Dermis blood vessel endothelial cell (primary cell): ENCODE measurements at regions not wholly inside any gene's neighbourhood (a gene's known extent, or its start where the extent isn't known, plus 50 kb on each side); places are given as distances from the start of the nearest gene placed in this dataset.
"Not testable (repeated sequence)": the region's sequence is repeated elsewhere in the genome, so short reads cannot be mapped to it uniquely, and the experiment has no call there.

Source experiments
- DNase-seq: peaks from one replicate; pipeline ENCODE4 v3.0.0; 2010

DNA sequence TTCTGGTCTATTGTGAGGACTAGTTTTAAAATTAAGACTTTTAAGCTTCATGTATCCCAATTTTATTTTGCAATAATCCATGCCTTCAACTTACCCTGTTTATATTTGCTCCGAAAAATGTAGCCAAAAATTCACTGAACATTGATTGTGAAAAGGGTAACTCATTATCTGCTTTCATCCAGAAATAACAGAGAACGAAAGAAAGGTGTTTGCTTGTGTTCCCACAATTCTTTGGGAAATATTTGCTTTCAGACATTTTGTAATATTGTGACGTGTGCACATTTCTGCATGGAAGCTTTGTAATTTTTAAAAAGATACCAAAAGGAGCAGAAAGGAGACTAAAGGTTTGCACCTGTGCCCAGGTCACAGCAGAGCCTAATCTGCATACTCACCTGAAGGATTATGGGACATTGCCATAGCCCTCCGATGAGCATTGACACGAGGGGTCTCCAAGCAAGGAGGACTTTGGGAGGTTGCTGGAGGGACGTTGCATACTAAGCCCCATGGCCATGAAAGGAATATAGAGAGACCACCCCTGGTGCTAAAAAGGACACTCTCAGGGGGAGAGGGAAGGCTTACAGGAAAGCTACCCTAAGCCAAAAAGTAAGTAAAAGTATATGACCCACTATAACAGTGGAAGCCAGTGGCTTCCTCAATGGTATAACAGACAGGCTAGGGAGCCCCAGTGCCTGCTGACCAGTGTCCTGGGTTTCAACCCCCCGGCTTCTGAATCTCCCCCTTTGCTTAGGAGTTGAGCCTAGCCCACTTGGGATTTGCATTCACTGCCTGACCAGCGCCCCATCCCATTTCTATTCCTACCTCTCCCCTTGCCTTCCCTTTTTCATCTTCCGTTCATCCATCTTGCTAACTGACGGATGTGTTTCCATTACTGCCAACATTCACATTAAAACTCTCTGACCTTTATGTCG, 148.6 kb upstream of the ZC3H12A start:
- no peak for DNase-seq

DNA sequence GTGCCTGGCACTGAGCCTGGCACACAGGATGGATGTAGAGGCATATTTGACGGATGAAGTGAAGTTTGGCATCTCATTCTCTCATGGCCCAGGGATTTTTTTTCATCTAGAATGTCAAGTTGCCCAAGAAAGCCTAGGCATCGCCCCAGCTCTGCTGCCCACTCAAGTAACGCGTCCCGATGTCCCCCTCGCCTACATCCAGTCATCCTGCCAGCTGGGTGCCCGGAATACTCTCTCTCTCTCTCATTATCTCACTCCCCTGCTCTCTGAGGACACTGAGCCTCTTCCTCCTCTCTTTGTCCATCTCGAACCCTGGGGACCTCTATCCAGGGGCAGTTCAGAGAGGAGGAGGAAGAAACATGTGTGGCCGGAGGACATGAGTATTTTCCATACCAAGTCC, 142.3 kb upstream of the ZC3H12A start:
- no peak for DNase-seq

DNA sequence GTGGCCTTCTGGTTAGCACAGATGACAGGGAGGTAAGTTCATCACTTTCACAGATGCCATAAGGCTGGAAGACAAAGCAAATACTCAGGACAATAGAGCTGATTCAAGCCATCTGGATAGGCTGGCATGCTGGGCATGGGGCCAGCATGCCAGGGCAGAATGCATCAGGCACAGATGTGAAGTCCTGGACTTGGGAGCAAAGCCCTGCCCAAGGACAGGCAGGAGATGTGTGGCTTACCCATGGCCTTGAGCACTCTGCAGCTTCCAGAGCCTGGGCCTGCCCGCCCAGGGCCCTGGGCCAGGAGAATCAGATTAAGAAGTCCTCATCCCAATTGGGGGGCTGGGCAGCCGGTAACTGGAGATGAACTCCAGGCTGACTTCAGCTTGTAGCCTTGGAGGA, 135.7 kb upstream of the ZC3H12A start:
- no peak for DNase-seq

DNA sequence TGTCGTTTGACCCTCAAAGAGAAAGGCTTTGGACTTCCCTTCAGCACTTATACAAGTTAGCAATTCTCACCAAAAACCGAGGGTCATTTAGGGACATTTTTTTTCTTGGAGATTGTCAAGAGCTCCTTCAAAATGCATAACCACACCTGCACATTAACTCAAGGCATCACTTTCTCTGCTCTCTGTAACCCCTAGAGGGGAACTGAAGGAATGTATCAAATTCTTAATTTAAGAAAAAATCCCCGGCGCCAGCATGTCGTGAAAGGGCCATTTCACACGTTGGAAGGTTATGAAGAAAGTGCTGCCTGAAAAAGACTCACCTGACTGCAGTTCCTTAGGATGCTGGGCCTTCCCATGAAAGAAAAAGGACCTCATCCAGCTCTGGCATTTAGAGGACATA, 131.6 kb upstream of the ZC3H12A start:
- DNase-seq, result no peak

DNA sequence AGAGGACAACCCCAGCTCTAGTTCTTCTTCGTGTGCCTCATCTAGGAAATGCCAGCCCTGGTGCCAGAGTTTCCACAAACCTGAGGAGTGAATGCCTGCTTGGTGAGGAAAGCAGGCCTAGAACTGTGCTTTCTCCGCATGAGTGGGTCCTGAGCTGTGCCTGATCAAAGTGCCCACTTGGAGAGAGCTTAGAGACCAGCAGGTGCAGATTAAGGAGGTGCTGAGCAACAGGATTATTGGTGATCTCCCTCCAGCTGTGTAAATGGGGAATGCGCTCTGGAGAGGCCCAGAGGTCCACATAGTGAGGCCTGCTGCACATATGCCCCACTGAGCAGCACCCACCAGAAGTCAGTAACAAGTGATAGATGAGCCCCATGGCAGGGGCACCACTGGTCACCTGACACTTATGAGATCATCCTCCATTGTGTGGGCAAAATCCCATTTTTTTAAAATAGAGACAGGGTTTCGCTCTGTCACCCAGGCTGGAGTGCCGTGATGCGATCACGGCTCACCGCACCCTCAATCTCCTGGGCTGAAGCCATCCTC, 127.2 kb upstream of the ZC3H12A start:
- DNase-seq, result no peak

DNA sequence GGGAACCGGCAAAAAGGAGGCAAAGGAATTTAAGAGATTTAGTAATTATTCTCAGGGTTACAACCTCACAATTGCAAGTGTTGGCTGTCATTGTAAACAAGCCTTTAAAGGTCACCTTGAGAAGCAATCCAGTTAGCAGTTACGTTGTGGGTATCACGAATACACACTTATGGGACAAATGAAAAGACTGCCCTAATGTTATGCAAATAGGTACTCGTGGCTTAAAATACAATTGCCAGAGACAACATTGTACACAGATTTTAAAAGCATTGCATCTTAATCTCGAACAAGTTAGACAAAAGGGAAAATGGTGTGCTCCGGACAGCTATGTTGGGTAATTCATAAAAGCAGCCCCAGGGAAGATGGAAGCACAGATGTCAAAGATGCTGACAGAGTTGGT, 120.5 kb upstream of the ZC3H12A start:
- no peak for DNase-seq

DNA sequence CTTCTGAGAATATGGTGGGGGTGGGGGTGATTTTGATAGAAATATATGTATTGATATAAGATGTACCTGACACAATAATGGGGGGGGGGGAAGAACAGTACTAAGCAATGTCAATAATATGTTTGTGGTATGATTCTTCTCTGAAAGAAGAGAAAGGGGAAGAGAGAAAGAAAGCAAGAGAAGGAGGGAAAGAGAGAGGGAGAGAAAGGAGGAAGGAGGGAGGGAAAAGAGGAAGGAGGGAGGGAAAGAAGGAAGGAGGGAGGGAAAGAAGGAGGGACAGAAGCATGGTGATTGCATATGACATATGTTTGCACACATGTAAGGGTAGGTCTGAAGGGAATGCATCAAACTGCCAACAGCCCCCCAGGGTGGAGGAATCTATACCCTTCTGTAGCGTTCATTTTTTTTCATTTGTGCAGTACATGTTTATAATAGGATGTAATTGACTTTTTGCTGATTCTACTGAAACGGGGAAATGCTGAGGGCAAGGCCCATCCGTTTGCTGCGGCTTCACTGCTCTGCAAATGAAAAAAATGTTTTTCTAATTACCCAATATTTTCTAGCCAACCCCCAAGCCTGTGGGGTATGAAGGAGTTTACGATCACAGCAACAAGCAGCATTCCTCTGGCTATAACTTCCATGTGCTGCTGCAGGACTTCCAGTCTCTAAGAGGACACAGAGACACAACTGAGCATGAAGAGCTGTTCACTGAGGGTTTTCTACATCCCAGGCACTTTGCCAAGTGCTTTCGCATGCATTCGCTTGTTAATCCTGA, 119.3 kb upstream of the ZC3H12A start:
- no peak for DNase-seq

DNA sequence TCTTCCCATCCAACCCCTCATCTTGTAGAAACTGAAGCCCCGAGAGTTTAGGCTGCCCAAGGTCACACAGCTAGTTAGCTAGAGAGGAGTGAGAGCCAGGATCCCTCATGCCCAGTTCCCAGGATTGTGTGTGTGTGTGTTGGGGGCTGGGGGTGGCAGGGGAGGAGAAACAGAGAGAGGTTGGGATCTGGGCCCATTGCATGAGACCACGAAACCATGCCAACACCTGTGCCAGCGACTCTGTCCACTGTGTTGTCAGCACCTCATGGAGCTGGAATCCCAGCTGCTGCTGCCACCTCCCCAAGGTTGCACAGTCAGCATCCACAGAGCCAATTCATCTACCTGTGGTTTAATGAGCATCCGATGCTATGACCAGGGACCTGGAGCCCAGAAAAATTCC, 115.4 kb upstream of the ZC3H12A start:
- no peak for DNase-seq

DNA sequence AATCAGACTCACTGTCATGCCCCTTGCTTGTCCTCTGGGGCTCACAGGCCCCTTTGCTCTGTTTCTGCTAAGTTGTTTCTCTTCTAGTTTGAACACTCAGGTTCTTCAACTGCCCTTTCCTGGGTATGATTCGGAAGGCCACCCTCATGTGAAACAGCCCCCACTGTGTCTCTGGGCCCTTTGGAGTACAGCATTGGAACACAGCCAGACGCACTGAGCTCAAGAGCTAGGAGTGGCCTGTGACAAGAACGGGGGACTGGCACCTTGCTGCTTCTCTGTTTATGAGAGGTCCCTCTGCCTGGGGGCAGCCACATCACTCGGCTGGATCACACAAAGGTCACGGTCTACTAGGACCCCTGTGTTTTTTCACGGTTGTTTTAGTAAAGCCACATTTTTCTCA, 114.4 kb upstream of the ZC3H12A start:
- no peak for DNase-seq

DNA sequence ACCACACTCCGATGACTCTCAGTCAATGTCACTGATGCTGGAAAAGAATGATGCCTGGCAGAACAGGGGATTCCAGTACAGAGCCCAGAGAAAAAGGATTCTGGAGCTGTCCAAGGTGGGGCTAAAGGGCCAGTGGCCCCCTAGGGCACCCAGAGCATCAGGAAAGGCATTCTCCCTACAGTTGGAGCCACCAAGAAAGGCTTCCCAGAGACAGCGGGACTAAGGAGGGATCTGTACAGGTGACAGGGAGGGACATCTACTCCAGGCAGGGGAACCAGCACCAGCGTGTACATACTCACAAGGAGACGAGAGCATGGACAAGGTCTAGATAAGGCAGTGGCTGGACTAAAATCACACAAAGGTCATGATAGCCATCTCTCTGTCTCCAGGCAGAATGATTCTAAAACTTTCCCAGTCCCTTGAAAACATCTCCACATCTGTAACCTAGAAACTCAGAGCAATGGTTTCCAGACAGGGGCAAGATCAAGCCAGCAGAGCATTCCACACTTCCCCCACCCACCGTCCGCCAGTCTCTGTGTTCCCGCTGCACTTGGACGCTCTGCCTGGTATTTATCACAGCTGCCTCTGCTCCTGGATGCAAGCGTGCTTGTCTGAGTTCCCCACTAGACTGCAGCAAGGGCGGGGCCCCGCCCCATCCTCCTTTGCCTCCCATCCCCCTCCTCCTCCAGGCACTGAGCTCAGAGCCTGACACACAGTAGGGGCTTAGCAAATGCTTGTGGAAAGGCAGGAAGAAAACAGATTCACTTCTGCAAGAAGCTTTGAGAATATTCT, 111.6 kb upstream of the ZC3H12A start:
- DNase-seq, result no peak

DNA sequence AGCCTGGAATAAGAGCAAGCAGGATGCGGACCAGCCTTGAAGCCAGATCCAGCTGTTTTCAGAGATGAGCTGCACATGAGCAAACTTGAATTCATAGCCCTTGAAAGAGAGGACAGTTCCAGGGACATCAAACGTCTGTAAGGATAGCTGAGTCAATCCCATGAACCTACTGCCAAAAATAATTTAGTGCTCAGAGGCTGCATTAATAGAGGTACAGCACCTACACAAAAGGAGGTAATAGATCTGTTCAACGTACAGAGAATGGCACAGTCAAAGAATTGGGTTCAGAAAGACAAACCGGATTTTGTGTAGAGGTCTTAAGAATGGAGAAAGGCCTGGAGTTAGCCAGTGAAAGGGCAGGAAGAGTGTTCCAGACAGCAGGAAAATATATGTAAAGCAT, 110.8 kb upstream of the ZC3H12A start:
- DNase-seq, result no peak

DNA sequence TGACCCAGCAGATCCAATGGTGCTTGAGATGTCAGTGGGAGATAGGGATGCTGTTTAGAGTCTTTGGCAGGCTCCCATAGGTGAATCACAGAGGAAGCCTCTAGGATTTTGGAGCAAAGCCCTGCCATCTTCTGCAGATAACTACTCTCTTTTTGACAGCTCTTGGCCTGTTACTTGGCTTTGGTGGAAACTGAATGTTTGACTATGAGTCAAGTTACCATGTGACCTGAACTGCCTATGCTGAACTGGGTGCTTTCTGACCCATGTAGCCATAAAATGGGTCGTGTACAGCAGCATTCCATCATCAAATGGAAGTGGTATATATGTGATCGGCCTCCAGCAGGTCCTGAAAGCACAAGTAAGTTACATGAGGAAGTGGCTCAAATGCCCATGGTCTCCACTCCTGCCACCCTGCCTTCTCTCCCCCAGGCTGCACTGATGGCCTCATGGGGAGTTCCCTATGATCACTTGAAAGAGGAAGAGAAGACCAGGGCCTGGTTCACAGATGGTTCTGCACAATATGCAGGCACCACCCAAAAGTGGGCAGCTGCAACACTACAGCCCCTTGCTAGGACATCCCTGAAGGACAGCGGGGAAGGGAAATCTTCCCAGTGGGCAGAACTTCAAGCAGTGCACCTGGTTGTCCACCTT, 105.6 kb upstream of the ZC3H12A start:
- not testable (repeated sequence) for DNase-seq

DNA sequence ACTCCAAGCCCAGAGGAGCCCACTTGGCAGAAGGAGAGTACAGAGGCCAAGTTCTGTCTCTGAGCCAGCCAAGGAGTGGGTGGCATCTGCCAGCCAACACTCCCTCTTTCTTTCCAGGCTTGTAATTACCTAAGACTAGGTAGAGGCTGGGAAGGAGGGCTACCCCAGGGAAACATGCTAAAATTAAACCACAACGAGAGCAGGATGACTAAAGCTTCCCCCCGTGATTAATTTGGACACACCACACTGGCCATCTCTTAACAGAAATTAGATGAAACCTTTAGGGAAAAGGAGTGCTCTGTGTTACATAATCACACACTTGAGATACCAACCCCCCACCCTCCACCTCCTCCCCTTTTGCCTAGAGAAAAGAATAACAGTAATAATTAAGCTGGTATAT, 102.1 kb upstream of the ZC3H12A start:
- no peak for DNase-seq

DNA sequence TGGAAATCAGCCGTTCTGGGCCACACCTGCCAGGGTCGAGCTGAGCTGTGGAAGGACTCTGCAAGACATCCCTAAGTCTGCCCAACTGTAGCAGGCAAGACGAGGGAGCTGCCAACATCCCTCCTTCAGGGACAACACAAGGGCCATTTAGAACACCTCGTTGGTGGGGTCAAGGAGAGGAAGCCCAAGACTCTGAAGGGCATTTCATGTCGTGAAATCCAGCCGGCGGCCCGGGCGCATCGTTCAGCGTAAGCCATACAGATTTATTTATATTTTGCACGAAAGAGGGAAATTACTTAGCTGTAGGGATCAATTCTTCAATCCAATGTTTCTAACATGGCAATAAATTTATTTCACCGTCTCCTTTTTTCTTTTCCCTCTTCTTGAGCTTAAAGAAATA, 101.7 kb upstream of the ZC3H12A start:
- DNase-seq, result no peak

DNA sequence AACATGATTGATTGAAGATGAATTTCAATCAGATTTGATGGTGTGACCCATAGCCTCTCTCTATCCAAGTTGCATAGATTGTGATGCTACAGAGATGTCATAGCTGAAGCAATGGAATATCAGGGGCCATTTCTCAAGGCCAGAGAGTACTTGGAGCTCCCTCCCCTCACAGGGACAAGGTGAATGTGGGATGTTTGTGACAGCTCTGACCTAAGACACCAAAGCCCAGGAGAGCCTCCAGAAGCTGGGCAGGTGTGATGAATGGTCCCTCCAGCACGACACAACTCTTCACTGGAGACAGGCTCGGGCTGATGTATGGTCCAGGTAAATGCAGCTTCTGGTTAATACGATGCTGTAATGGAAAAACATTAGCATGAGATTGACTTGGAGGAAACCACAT, 101.0 kb upstream of the ZC3H12A start:
- no peak for DNase-seq

DNA sequence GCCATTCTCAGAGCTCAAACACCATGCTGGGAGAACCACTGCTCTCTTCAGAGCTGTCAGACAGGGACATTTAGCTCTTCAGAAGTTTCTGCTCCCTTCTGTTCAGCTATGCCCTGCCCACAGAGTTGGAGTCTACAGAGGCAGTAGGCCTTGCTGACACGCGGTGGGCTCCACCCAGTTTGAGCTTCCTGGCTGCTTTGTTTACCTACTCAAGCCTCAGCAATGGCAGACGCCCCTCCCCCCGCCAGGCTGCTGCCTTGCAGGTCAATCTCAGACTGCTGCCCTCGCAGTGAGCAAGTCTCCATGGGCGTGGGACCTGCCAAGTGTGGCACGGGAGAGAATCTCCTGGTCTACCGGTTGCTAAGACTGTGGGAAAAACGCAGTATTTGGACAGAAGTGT, 93.8 kb upstream of the ZC3H12A start:
- not testable (repeated sequence) for DNase-seq

DNA sequence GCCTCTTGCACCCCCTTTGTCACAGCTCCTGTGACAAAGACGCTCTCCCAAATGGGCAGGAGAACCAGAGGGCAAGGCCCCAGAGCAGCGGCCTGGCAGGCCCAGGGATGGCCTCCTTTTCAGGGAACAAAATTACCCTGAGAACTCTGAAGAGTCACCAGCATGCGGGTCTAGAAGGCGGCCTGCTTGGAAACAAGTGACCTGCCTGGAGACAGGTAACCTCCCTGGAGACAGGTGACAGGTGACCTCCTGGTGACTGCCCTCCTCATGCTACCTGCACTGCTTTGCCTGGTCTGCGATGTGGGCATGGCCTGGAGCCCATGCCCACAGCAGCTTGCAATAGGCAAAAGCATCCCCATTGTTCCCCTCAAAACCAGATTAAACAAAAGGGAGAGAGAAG, 86.5 kb upstream of the ZC3H12A start:
- no peak for DNase-seq

DNA sequence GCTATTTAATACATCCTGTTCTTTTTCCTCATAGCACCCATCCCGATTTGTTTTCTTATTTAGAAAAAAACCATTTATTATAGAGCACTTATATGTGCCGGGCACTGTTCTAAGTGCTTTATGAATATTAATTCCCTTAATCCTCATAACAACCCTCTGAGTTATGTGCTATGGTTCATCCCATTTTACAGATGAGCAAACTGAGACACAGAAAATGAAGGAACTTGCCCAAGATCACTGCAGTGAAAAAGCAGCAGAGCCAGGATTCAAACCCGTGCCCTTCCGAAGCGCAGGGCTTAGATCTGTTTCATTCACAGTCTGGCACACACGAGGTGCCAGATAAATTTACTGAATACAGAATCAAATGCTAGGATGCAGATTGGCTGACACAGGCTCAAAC, 85.1 kb upstream of the ZC3H12A start:
- DNase-seq, result no peak

DNA sequence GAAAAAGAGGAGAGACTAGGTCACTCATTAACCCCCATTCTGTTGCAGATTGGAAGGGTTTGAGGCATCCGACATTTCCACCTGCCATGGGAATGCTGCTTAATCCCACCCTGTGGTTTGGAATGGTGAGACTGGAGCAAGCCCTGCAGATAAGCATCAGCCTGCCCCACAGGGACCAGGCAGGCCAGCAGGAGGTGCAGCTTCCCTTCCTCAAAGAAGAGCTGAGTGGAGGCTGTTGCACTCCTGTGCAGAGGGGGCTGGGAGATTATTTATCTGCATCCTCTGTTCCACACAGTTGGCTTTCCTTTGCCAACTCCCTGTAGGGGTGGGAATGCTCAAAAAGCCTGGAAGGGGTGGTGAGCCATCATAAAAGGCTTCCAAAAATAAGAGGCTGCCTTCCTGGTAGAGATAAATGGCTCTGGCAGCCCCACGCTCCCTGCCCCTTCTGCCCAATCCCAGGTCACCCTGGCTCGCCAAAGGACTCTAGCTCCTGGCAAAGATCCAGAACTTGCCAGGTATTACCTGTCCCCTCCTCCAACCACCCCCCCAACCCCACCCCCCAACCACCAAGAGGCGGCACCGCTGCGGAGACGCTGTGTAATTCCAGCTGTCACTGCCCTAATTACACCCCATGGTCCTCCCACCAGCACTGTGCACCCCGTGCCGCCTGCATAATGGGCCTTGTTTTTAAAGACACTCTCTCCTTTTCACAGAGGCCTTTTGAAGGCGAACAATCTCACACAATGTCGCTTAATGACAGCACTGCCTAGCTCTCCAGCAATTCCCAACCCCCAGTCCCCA, 83.0 kb upstream of the ZC3H12A start:
- no peak for DNase-seq

DNA sequence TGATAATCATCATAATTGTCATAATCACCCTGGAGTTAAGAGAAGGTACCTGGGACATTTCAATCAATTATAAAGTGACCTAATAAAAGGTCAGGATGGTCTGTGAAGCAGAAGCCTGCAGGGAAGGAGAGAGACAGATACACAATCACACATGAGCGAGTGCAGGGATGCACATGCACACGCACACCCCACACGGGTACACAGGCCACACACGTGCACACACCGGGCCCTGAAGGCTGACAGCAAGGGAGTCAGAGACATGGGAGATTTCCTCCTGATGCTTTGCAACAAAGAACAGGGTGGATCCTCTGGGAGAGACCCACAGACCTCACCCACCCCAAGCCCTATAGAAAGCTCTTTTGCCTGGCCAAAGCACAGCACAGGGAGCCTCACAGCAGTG, 82.3 kb upstream of the ZC3H12A start:
- DNase-seq, result no peak
